K562 (cell line): ENCODE measurements at regions not wholly inside any gene's neighbourhood (a gene's known extent, or its start where the extent isn't known, plus 50 kb on each side); places are given as distances from the start of the nearest gene placed in this dataset.

Experiments used
- ATAC-seq: fragments of 200-7000 bp; cut with Tn5 transposase; 3 replicates; pipeline ENCODE4 v1.9.1; 2020; ENCODE audit warnings: moderate library complexity
- BruUV-seq: library from RNA; stranded (reverse); fragments of 400-500 nt; replicated peaks from 2 replicates; lab custom pipeline; 2021; lab: Mats Ljungman, UMichigan
- CTCF ChIA-PET: fragments of 300-600 bp; formaldehyde crosslinking; extraction: SDS; loops from one replicate; lab custom pipeline; 2021; ENCODE audit warnings: low intra/inter-chr PET ratio; lab: Yijun Ruan, JAX
- POLR2A ChIA-PET: fragments of 300-600, 350-650 bp; sonication (Branson Sonifier 250); formaldehyde crosslinking; extraction: SDS; loops from one replicate; lab custom pipeline; 2021; ENCODE audit warnings: antibody characterized with exemption, inconsistent platforms; lab: Yijun Ruan, JAX
- DNase-seq, 4 experiments: peaks; one replicate each; pipeline versions ENCODE4 v3.0.0 to v3.0.0-alpha.2; 2011 to 2018; ENCODE audit warnings: low spot score in 3 of 4, mixed read lengths in 3 of 4; ENCODE audit errors: extremely low read depth in 1 of 4
- FAIRE-seq: peaks from 2 replicates; lab custom pipeline; 2011; peaks lifted over from hg19 to GRCh38; lab: Jason Lieb, UNC
- H2AFZ ChIP-seq: 2 replicates; pipeline ENCODE4 v1.6.0; 2011; ENCODE audit warnings: low read depth, low read length, control low read depth, inconsistent platforms
- H3K27ac ChIP-seq: fragments of 200-600 bp; 3 replicates; pipeline ENCODE4 v1.8.0; 2011; ENCODE audit warnings: low read depth, mild to moderate bottlenecking, control low read depth, inconsistent platforms, low read length, moderate library complexity, mixed read lengths; ENCODE audit errors: extremely low read depth
- H3K27me3 ChIP-seq, 2 experiments: fragments of 300-600 bp in 1 of 2; 2 replicates in 1 of 2; 3 replicates in 1 of 2; pipeline versions ENCODE4 v1.6.0 to v1.8.0; 2011; ENCODE audit warnings: inconsistent platforms in 2 of 2, low read length in 2 of 2, mild to moderate bottlenecking in 1 of 2, mixed read lengths in 1 of 2, moderate library complexity in 1 of 2; ENCODE audit not compliant: control insufficient read depth in 2 of 2, insufficient read depth in 2 of 2
- H3K36me3 ChIP-seq: fragments of 300-600 bp; 3 replicates; pipeline ENCODE4 v1.8.0; 2011; ENCODE audit warnings: mild to moderate bottlenecking, low read length, inconsistent platforms; ENCODE audit not compliant: control insufficient read depth, insufficient read depth
- H3K4me1 ChIP-seq, 2 experiments: fragments of 200-600 bp in 1 of 2; replicated peaks in 1 of 2; 2 replicates in 1 of 2; 3 replicates in 1 of 2; pipeline versions ENCODE4 v1.5.1 to v1.8.0; 2011; ENCODE audit warnings: inconsistent platforms in 2 of 2, low read length in 2 of 2, mild to moderate bottlenecking in 1 of 2, mixed read lengths in 1 of 2, moderate library complexity in 1 of 2; ENCODE audit not compliant: control insufficient read depth in 2 of 2, insufficient read depth in 2 of 2
- H3K4me2 ChIP-seq: 2 replicates; pipeline ENCODE4 v1.6.1; 2011; ENCODE audit warnings: low read length, control low read depth, inconsistent platforms, mixed read lengths; ENCODE audit not compliant: insufficient read depth
- H3K4me3 ChIP-seq: fragments of 200-600 bp; sonication (generic), shearing (Covaris generic); 2 replicates; pipeline ENCODE4 v1.5.1; 2016; ENCODE audit warnings: control low read depth, inconsistent platforms
- H3K79me2 ChIP-seq: fragments of 200-600 bp; 3 replicates; pipeline ENCODE4 v1.8.0; 2011; ENCODE audit warnings: low read length, inconsistent platforms; ENCODE audit not compliant: control insufficient read depth, insufficient read depth
- H3K9ac ChIP-seq, 2 experiments: 2 replicates each; pipeline versions ENCODE4 v1.6.0 to v1.6.1; 2011; ENCODE audit warnings: low read depth in 2 of 2, low read length in 2 of 2, control low read depth in 1 of 2, inconsistent platforms in 1 of 2, mild to moderate bottlenecking in 1 of 2, mixed read lengths in 1 of 2; ENCODE audit not compliant: insufficient read depth in 1 of 2
- H3K9me1 ChIP-seq: one replicate; pipeline ENCODE4 v1.6.0; 2011; ENCODE audit warnings: inconsistent platforms, mild to moderate bottlenecking, low read length, moderate library complexity; ENCODE audit not compliant: control insufficient read depth, insufficient read depth
- H3K9me3 ChIP-seq: replicated peaks from 2 replicates; pipeline ENCODE4 v1.5.1; 2011; ENCODE audit warnings: low read depth, low read length, inconsistent platforms; ENCODE audit not compliant: control insufficient read depth, insufficient read depth
- H4K20me1 ChIP-seq: replicated peaks from 2 replicates; pipeline ENCODE4 v1.6.1; 2011; ENCODE audit warnings: low read length, inconsistent platforms, mixed read lengths; ENCODE audit not compliant: control insufficient read depth, insufficient read depth
- AFF1 ChIP-seq, 2 experiments: fragments of 450-650 bp; IDR thresholded peaks; 2 replicates each; pipeline ENCODE4 v1.6.1; 2018; ENCODE audit warnings: mild to moderate bottlenecking in 2 of 2, low read depth in 1 of 2; ENCODE audit not compliant: partially characterized antibody in 2 of 2
- OTX1 ChIP-seq: fragments of 450-650 bp; formaldehyde crosslinking; IDR thresholded peaks from 2 replicates; pipeline ENCODE4 v1.4.0; 2022; ENCODE audit warnings: mild to moderate bottlenecking
- TCF3 ChIP-seq: sonication (generic); formaldehyde crosslinking; IDR thresholded peaks from 2 replicates; pipeline ENCODE4 v1.4.0; 2020; ENCODE audit warnings: mild to moderate bottlenecking, missing genetic modification reagents
- WGBS: fragments of 100-300 bp; shearing (Covaris generic); methylation state at CpG from one replicate; pipeline ENCODE4 v1.1.6; 2016; ENCODE audit warnings: low coverage, mixed read lengths; ENCODE audit not compliant: insufficient coverage; ENCODE audit errors: missing lambda C conversion rate; 5-methylcytosine and 5-hydroxymethylcytosine counted together
- in situ Hi-C: fragments of 300-500 bp; cut with MboI; formaldehyde crosslinking; loops from 4 replicates; pipeline ENCODE4 v1.15.0; 2018; ENCODE audit warnings: inconsistent platforms, mixed read lengths
- intact Hi-C: fragments of 100-400 bp; cut with micrococcal nuclease; formaldehyde crosslinking; loops from 2 replicates; pipeline ENCODE4 v1.14.2; 2022

GRCh38 chr5:2009986-2010914, 127.5 kb upstream of the IRX4 start:
- in situ Hi-C loops (no loop called here), intact Hi-C loops (no loop called here)
- Histone ChIP-seq H2AFZ (no peak overlapping the region), H3K9me1 (peaks cover 5% of the 10 kb centered on the region), H3K9ac (no peak overlapping the region), H4K20me1 (peaks cover 19% of the 10 kb centered on the region), H3K4me3 (no peak overlapping the region), H3K4me2 (no peak overlapping the region), H3K27ac (no peak overlapping the region), H3K79me2 (no peaks in the 10 kb centered on the region), H3K36me3 (no peaks in the 10 kb centered on the region), H3K27me3 (peaks cover 41 to 87% of the 10 kb centered on the region in 2 experiments), H3K9me3 (no peaks in the 10 kb centered on the region), H3K4me1 (peaks cover 0 to 12% of the 10 kb centered on the region in 2 experiments; a peak in 2 of 5 replicates)
- BruUV-seq, result no TSS peak
- DNase-seq (no peak), ATAC-seq (no peak), FAIRE-seq (no peak)
- POLR2A ChIA-PET, result interaction anchor here (0.6 kb wide), 3 partner anchors 47 to 1295 kb away, joined by 3 to 4 read pairs (median 3); no protein-coding TSS in a partner anchor
- 1% methylated on average over 22 of the region's 22 CpGs for WGBS
- CTCF ChIA-PET, result no interaction called here
- TF ChIP-seq OTX1, result no peak
- peak; percentile 13; the same call in 1 of the 2 replicates for TF ChIP-seq TCF3

- ChIA-PET CTCF (no interaction called here), POLR2A (interaction anchor here (0.5 to 0.6 kb wide), 3 partner anchors 49 to 568 kb away, joined by 3 to 4 read pairs (median 3); no protein-coding TSS in a partner anchor)
- DNase-seq, result no peak
- no TSS peak for BruUV-seq
- ATAC-seq, result no peak
- H3K27me3 ChIP-seq, result peaks cover 37 to 91% of the 10 kb centered on the region in 2 experiments
- H3K9ac ChIP-seq, result no peak overlapping the region
- no peak overlapping the region for H2AFZ ChIP-seq
- H3K79me2 ChIP-seq, result no peaks in the 10 kb centered on the region
- intact Hi-C loops, result no loop called here
- H3K9me1 ChIP-seq, result peaks cover 5% of the 10 kb centered on the region
- peaks cover 0 to 12% of the 10 kb centered on the region in 2 experiments; a peak in 2 of 5 replicates for H3K4me1 ChIP-seq
- FAIRE-seq, result no peak
- no peaks in the 10 kb centered on the region for H3K9me3 ChIP-seq
- H3K27ac ChIP-seq, result no peak overlapping the region
- no peaks in the 10 kb centered on the region for H3K36me3 ChIP-seq
- H3K4me3 ChIP-seq, result no peak overlapping the region
- no peak overlapping the region for H3K4me2 ChIP-seq
- under 1% methylated on average over 15 of the region's 15 CpGs for WGBS
- no peak for TF ChIP-seq AFF1 (IDR thresholded peaks at IDR 0.05; ENCODE audit: low read depth in 1 of 2, partially characterized antibody in 2 of 2)
- TF ChIP-seq, all 486 proteins: peak for 0
- in situ Hi-C loops, result no loop called here
- peaks cover 21% of the 10 kb centered on the region for H4K20me1 ChIP-seq
These were observed 126.3 kb upstream of the IRX4 start for GRCh38 chr5:2008851-2009629.
